Gastroesophageal sphincter (tissue), 3 donors: ENCODE measurements at regions not wholly inside any gene's neighbourhood (a gene's known extent, or its start where the extent isn't known, plus 50 kb on each side); places are given as distances from the start of the nearest gene placed in this dataset.

ENCODE experiments used
- EP300 ChIP-seq: sonication (generic); formaldehyde crosslinking; IDR thresholded peaks from one replicate; pipeline ENCODE4 v1.6.1; 2017; ENCODE audit warnings: antibody characterized with exemption, mild to moderate bottlenecking
- POLR2A ChIP-seq, 2 donors: fragments of 450-650 bp; IDR thresholded peaks; one replicate each; pipeline ENCODE4 v1.6.1; 2017; ENCODE audit warnings: antibody characterized with exemption in 2 of 2, mild to moderate bottlenecking in 2 of 2, moderate library complexity in 1 of 2
- POLR2AphosphoS5 ChIP-seq: sonication (generic); formaldehyde crosslinking; IDR thresholded peaks from one replicate; pipeline ENCODE4 v1.6.1; 2017; ENCODE audit warnings: antibody characterized with exemption
- TF ChIP-seq, protein P1 (sequence below), 4 experiments: fragments of 200-600 bp in 2 of 4; fragments of 450-650 bp in 2 of 4; sonication (generic) in 1 of 4; IDR thresholded peaks; one replicate each; pipeline ENCODE4 v1.5.1; 2017 to 2019; ENCODE audit warnings: antibody characterized with exemption in 4 of 4, mild to moderate bottlenecking in 2 of 4, moderate library complexity in 2 of 4

DNA sequence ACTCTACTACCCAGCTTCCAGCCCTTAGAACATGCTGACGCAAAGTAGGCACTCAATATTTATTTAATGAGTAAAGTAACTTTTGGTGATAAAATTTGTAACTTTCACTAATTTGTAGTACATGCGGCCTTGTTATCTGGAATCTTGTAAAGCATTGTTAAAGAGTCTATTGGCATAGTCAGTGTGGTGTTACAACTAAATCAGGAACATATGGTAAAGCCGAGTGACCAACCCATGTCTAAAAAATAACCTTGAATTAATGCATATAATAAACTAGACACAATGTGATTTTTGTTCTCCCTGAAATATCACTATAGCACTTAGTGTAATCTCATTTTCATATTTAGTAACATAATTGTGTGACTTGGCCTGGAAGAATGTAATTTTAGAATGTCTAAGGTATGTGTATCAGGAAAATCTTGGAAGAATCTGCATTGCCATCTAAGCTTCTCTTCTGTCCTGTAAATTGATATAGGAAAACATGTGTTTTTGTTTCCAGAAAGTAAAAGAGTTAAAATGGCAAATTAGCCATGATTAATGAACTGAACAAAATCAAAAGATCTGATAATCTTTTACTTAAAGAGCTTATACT lies 256.7 kb upstream of the GNAI1 start:
- TF ChIP-seq, protein P1, sequence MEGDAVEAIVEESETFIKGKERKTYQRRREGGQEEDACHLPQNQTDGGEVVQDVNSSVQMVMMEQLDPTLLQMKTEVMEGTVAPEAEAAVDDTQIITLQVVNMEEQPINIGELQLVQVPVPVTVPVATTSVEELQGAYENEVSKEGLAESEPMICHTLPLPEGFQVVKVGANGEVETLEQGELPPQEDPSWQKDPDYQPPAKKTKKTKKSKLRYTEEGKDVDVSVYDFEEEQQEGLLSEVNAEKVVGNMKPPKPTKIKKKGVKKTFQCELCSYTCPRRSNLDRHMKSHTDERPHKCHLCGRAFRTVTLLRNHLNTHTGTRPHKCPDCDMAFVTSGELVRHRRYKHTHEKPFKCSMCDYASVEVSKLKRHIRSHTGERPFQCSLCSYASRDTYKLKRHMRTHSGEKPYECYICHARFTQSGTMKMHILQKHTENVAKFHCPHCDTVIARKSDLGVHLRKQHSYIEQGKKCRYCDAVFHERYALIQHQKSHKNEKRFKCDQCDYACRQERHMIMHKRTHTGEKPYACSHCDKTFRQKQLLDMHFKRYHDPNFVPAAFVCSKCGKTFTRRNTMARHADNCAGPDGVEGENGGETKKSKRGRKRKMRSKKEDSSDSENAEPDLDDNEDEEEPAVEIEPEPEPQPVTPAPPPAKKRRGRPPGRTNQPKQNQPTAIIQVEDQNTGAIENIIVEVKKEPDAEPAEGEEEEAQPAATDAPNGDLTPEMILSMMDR (IDR thresholded peaks at IDR 0.05) = no peak
- TF ChIP-seq POLR2A (IDR thresholded peaks at IDR 0.05) (no peak), POLR2AphosphoS5 (no peak), EP300 (no peak)
